SK-N-SH treated with all-trans-retinoic acid at 6 μM for 48 hours (cell line): ENCODE measurements at regions not wholly inside any gene's neighbourhood (a gene's known extent, or its start where the extent isn't known, plus 50 kb on each side); places are given as distances from the start of the nearest gene placed in this dataset.

Experiments used
- BACH2 ChIP-seq: fragments of 250-450 bp; sonication (Bioruptor Pico); IDR thresholded peaks from 2 replicates; pipeline ENCODE4 v1.9.0; 2021; ENCODE audit warnings: mild to moderate bottlenecking, borderline replicate concordance
- CREB5 ChIP-seq: fragments of 250-450 bp; sonication (Bioruptor Pico); IDR thresholded peaks from 2 replicates; pipeline ENCODE4 v1.5.1; 2020; ENCODE audit warnings: low read depth, mild to moderate bottlenecking, moderate library complexity
- ESRRG ChIP-seq: fragments of 250-450 bp; sonication (Bioruptor Pico); IDR thresholded peaks from 2 replicates; pipeline ENCODE4 v1.6.1; 2021; ENCODE audit warnings: mild to moderate bottlenecking
- ISL1 ChIP-seq: fragments of 250-450 bp; sonication (Bioruptor Pico); IDR thresholded peaks from 2 replicates; pipeline ENCODE4 v2.1.2; 2022; ENCODE audit warnings: mild to moderate bottlenecking, moderate library complexity
- OSR1 ChIP-seq: fragments of 250-450 bp; sonication (Bioruptor Pico); IDR thresholded peaks from 2 replicates; pipeline ENCODE4 v1.8.0; 2022; ENCODE audit warnings: moderate library complexity, mild to moderate bottlenecking, inconsistent platforms
- PATZ1 ChIP-seq: fragments of 250-450 bp; sonication (Bioruptor Pico); IDR thresholded peaks from 2 replicates; pipeline ENCODE4 v1.8.0; 2020; ENCODE audit warnings: mild to moderate bottlenecking, moderate library complexity, borderline replicate concordance
- PPARA ChIP-seq: fragments of 250-450 bp; sonication (Bioruptor Pico); IDR thresholded peaks from 2 replicates; pipeline ENCODE4 v1.5.0; 2020; ENCODE audit warnings: mild to moderate bottlenecking, borderline replicate concordance
- RARB ChIP-seq: fragments of 250-450 bp; sonication (Bioruptor Pico); IDR thresholded peaks from 2 replicates; pipeline ENCODE4 v1.8.0; 2021; ENCODE audit warnings: mild to moderate bottlenecking, moderate library complexity
- SNAI2 ChIP-seq: fragments of 250-450 bp; sonication (Bioruptor Pico); IDR thresholded peaks from 2 replicates; pipeline ENCODE4 v1.5.0; 2020; ENCODE audit warnings: mild to moderate bottlenecking, moderate library complexity
- ZC3H10 ChIP-seq: fragments of 250-450 bp; sonication (Bioruptor Pico); IDR thresholded peaks from 2 replicates; pipeline ENCODE4 v1.5.1; 2021; ENCODE audit warnings: mild to moderate bottlenecking, moderate library complexity
- ZFP30 ChIP-seq: fragments of 450-650 bp; formaldehyde crosslinking; IDR thresholded peaks from 2 replicates; pipeline ENCODE4 v1.5.0; 2022; ENCODE audit warnings: mild to moderate bottlenecking, moderate library complexity
- ZNF565 ChIP-seq: fragments of 450-650 bp; formaldehyde crosslinking; conservative IDR thresholded peaks from 2 replicates; pipeline ENCODE4 v1.5.0; 2020; ENCODE audit warnings: low read depth, mild to moderate bottlenecking, moderate library complexity

DNA sequence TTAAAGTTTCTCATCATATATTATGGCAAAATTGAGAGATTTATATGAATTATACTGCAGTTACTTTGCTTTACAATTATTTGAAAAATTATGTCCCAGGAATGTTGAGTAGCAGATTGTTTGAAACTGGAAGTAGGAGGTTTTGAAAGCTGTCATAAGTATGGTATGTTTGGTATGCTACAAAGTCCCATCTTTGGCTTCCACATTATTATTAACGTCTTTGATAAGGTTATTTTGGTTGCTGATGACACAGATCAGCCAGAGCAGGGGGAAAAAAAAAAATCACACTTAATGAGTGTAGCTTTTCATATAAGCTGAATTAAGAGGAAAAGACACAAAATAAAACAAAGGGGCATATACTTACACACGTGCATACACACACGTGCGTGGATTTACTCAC, 130.1 kb downstream of the SLITRK1 start:
- TF ChIP-seq RARB, result no peak
- TF ChIP-seq SNAI2 (CRISPR knock-in tag), result no peak
- TF ChIP-seq PPARA (CRISPR knock-in tag), result no peak
- 0 out of 2 replicates have a peak, but pooled peaks have one; percentile 20 for TF ChIP-seq CREB5 (CRISPR knock-in tag)
- TF ChIP-seq PATZ1 (CRISPR knock-in tag), result no peak
- TF ChIP-seq BACH2 (CRISPR knock-in tag), result no peak
- no peak for TF ChIP-seq OSR1 (CRISPR knock-in tag)
- TF ChIP-seq ISL1 (CRISPR knock-in tag), result peak; percentile 74
- TF ChIP-seq ZFP30 (CRISPR knock-in tag), result no peak
- no peak for TF ChIP-seq ZNF565 (CRISPR knock-in tag)
- TF ChIP-seq ESRRG (CRISPR knock-in tag), result no peak
- no peak for TF ChIP-seq ZC3H10
